HFF-Myc (cell line): ENCODE measurements at regions not wholly inside any gene's neighbourhood (a gene's known extent, or its start where the extent isn't known, plus 50 kb on each side); places are given as distances from the start of the nearest gene placed in this dataset.
A peak's percentile ranks its signal among the peaks of the same experiment; 100 is the strongest.
"Not testable (repeated sequence)": the region's sequence is repeated elsewhere in the genome, so short reads cannot be mapped to it uniquely, and the experiment has no call there.

Experiments used
- DNase-seq: peaks from one replicate; pipeline ENCODE4 v3.0.0-alpha.2; 2011; ENCODE audit warnings: low read depth; ENCODE audit errors: extremely low read depth
- H3K4me3 ChIP-seq: replicated peaks from 2 replicates; pipeline ENCODE4 v1.5.1; 2011; ENCODE audit warnings: low read depth, mild to moderate bottlenecking, control low read depth, low read length
- TF ChIP-seq, protein P1 (sequence below): IDR thresholded peaks from 2 replicates; pipeline ENCODE4 v1.5.1; 2012; ENCODE audit warnings: mild to moderate bottlenecking, low read depth, low read length, control low read depth; ENCODE audit errors: missing control alignments

DNA sequence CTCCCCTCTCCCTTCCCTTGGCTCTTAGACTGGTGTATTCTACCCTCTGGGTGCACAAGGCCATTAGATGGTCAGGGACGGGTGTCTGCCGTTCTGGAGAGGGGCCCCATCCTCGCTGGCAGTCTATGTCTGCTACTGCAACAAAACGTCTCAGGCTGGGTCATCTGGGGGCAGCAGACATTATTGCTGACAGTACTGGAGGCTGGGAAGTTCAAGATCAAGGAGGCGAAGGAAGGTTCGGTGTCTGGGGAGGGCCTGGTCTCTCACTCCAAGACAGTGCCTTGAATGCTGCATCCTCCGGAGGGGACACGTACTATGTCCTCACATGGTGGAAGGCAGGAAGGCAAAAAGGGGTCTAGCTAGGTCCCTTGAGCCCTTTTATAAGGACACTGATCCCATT is 93.4 kb upstream of the COL5A1 start:
- TF ChIP-seq, protein P1, sequence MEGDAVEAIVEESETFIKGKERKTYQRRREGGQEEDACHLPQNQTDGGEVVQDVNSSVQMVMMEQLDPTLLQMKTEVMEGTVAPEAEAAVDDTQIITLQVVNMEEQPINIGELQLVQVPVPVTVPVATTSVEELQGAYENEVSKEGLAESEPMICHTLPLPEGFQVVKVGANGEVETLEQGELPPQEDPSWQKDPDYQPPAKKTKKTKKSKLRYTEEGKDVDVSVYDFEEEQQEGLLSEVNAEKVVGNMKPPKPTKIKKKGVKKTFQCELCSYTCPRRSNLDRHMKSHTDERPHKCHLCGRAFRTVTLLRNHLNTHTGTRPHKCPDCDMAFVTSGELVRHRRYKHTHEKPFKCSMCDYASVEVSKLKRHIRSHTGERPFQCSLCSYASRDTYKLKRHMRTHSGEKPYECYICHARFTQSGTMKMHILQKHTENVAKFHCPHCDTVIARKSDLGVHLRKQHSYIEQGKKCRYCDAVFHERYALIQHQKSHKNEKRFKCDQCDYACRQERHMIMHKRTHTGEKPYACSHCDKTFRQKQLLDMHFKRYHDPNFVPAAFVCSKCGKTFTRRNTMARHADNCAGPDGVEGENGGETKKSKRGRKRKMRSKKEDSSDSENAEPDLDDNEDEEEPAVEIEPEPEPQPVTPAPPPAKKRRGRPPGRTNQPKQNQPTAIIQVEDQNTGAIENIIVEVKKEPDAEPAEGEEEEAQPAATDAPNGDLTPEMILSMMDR: no peak
- no peak for DNase-seq
- H3K4me3 ChIP-seq: no peak overlapping the region

- TF ChIP-seq, protein P1: no peak
- no peak overlapping the region for H3K4me3 ChIP-seq
- no peak for DNase-seq
Observed at GRCh38 chr9:134548618-134549017, 93.0 kb upstream of the COL5A1 start.

DNA sequence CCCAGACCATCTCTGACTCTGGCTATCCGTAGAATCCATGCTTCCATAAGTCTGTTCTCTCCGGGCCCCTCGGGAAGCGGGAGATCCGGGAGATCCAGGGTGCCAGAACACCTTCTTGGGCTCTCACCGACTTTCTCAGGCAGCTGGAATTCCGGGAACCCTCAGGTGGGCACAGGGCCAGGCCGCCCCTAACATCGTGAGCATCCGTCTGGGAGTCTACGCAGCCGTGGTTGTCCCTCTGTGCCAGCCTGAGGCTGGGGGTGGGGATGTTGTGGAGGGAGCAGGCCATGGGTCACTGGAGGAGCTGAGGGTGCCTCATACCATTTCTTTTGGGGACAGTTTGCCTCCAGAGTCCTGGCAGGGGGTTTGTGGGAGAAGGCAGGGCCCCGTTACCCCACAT is 92.3 kb upstream of the COL5A1 start:
- no peak for DNase-seq

GRCh38 chr9:134550081-134550480 is 91.5 kb upstream of the COL5A1 start:
- DNase-seq: not testable (repeated sequence)

More for the DNA sequence above, 92.3 kb upstream of the COL5A1 start:
- TF ChIP-seq, protein P1: no peak
- H3K4me3 ChIP-seq: no peak overlapping the region

DNA sequence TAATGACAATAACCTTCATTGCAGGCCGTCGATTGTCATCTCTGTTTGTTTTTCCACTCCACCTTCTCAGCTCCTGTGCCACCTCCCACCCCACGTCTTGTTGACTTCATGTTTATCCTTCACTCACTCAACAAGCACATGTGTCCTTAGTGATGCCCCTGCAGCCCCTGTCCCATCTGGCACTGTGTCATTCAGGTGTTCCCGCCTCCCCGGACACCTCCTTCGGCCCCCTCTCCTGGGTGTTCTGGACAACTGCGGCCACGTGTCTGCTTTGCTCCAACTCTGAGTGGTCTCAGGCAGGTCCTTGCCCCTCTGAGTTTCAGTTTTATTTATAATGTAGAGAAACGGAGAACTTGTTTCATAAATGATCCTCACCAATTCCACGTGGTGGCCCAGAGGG is 91.0 kb upstream of the COL5A1 start:
- TF ChIP-seq, protein P1: no peak

More at GRCh38 chr9:134550081-134550480, 91.5 kb upstream of the COL5A1 start:
- H3K4me3 ChIP-seq: not testable (repeated sequence)

DNA sequence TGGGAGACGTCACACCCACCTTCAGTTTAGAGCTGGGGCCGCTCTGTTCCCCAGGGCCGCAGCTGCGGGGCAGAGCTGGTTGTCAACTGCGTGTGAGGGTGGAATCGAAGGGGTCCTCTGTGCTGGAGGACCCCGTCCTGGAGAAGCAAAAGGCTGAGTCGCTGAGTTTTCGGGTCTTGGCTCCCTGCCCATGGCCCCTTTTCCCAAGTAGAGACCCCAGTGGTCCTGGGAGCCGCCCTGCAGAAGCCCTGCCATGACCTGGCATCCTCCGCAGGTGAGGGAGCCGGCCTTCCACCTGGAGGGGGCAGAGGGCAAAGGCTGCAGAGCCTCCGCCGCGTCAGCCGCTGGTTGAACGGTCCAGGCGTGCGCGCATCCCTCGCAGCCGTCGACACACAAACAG is 90.4 kb upstream of the COL5A1 start:
- TF ChIP-seq, protein P1: no peak
- no peak overlapping the region for H3K4me3 ChIP-seq
- DNase-seq: no peak

More for the DNA sequence above, 91.0 kb upstream of the COL5A1 start:
- no peak overlapping the region for H3K4me3 ChIP-seq
- DNase-seq: no peak

DNA sequence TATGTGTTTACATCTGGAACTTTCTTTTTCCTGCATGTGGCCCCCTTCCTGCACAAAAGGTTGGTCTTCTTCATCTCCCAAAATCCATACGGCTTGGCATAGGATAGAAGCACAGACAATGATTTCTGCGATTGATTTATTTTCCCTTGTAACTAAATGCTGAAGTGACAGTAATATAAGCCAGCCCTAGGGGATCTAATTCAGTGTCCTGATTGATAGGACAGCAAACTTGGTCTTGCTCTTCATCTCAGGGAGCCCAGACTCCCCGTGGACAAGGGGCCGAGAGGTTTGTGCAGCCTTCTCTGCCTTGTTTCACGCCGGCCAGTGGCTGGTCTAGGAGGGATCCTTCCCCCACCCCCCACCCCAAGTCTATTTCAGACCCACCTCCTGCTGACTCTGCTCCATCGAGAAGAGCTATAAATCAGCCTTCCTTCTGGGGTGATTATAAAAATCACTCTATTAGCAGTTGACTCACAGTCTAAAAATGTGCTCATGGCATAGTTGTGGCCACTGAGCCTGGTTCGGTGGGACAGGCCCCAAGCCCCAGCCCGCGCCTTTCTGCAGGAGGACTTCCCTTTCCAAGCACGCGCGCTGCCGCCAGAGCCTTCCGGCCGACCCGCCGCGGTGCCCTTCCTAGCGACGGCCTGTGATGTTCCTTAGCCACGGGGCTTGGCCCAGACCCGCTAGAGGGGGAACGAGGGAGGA is 89.8 kb upstream of the COL5A1 start:
- TF ChIP-seq, protein P1: no peak
- no peak overlapping the region for H3K4me3 ChIP-seq
- DNase-seq: peak; percentile 80
